Retinal pigment epithelial cell (primary cell): ENCODE measurements at regions not wholly inside any gene's neighbourhood (a gene's known extent, or its start where the extent isn't known, plus 50 kb on each side); places are given as distances from the start of the nearest gene placed in this dataset.

ENCODE experiments used
- DNase-seq: peaks from one replicate; pipeline ENCODE4 v3.0.0-alpha.2; 2010; ENCODE audit warnings: low read depth
- H3K4me3 ChIP-seq: 2 replicates; pipeline ENCODE4 v1.5.1; 2011; ENCODE audit warnings: mild to moderate bottlenecking, low read length, control low read depth, moderate library complexity
- CTCF ChIP-seq: conservative IDR thresholded peaks from 2 replicates; pipeline ENCODE4 v1.5.1; 2011; ENCODE audit warnings: low read depth, low read length, control low read depth, inconsistent platforms

- no peak for DNase-seq
- TF ChIP-seq CTCF: no peak
- H3K4me3 ChIP-seq: no peak overlapping the region
Measured at GRCh38 chr5:174624733-174625522, 99.5 kb upstream of the MSX2 start.

GRCh38 chr5:174625591-174626350 lies 98.6 kb upstream of the MSX2 start:
- peak; percentile 80 for DNase-seq
- TF ChIP-seq CTCF: no peak
- peak overlapping the region; percentile 3 for H3K4me3 ChIP-seq

- no peak overlapping the region for H3K4me3 ChIP-seq
- DNase-seq: no peak
- no peak for TF ChIP-seq CTCF
Measured at GRCh38 chr5:174626369-174626920, 97.9 kb upstream of the MSX2 start.

- no peak for DNase-seq
- no peak for TF ChIP-seq CTCF
- H3K4me3 ChIP-seq: no peak overlapping the region
Measured at GRCh38 chr5:174636094-174636493, 88.3 kb upstream of the MSX2 start.

GRCh38 chr5:174642816-174643405 lies 81.5 kb upstream of the MSX2 start:
- DNase-seq: no peak
- no peak overlapping the region for H3K4me3 ChIP-seq
- TF ChIP-seq CTCF: no peak

DNA sequence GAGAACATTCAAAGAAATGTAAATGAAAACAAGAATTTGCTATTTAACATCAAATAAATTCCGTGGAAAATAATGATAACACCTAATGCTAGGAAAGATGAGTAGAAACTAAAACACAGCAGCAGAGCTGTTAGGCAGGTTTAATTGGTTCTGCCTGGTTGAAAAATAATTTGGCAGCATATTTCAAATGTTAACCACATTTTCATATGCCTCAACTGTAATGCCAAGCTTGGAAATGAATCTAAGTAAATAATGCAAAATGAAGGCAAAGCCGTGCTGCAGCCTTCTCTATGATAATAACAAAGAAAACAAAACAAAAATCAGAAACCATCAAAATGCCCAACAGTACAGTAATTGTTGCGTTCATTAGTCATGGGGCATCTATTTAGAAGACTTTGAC lies 79.9 kb upstream of the MSX2 start:
- H3K4me3 ChIP-seq: no peak overlapping the region
- TF ChIP-seq CTCF: no peak

More for the DNA sequence above, 79.9 kb upstream of the MSX2 start:
- DNase-seq: no peak
